Lower leg skin (tissue), 3 donors: ENCODE measurements at regions not wholly inside any gene's neighbourhood (a gene's known extent, or its start where the extent isn't known, plus 50 kb on each side); places are given as distances from the start of the nearest gene placed in this dataset.

Experiments
- CTCF ChIP-seq, 3 donors: fragments of 450-650 bp; IDR thresholded peaks; one replicate each; pipeline ENCODE4 v1.5.1; 2016; ENCODE audit warnings: antibody characterized with exemption in 3 of 3, mild to moderate bottlenecking in 3 of 3, moderate library complexity in 2 of 3
- POLR2A ChIP-seq, 2 donors: fragments of 450-650 bp; IDR thresholded peaks; one replicate each; pipeline ENCODE4 v1.6.1; 2016 to 2017; ENCODE audit warnings: antibody characterized with exemption in 2 of 2, mild to moderate bottlenecking in 1 of 2, moderate library complexity in 1 of 2

DNA sequence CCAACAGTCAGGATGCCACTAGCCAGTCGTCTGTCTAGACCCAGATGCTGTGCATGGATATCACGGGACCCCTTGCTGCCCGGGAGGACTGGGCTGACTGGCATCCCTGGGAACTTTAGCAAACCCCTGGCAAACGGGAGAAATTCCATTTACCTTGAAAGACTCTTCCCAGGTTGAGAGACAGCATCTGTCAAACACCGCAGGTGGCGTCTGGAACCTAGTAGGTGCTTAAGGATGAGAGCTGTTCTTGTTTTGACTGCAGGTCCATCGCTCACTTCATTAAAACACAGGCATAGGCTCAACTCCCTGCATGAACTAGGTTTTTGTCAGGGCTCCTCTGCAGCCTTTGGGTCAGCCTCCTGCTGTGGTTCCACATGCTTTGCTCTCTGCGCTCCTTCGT lies 546.3 kb downstream of the BCL11B start:
- TF ChIP-seq CTCF (IDR thresholded peaks at IDR 0.05) = no peak
- no peak for TF ChIP-seq POLR2A (IDR thresholded peaks at IDR 0.05)
